H1 (cell line): ENCODE measurements at regions not wholly inside any gene's neighbourhood (a gene's known extent, or its start where the extent isn't known, plus 50 kb on each side); places are given as distances from the start of the nearest gene placed in this dataset.

Experiments
- CTCF ChIA-PET: fragments of 300-600 bp; sonication (Branson Sonifier 250); formaldehyde crosslinking; loops from one replicate; lab custom pipeline; 2021; ENCODE audit not compliant: partially characterized antibody; lab: Charles Lee
- POLR2A ChIA-PET: fragments of 300-600 bp; sonication (Branson Sonifier 250); formaldehyde crosslinking; loops from one replicate; lab custom pipeline; 2021; ENCODE audit warnings: inconsistent platforms; ENCODE audit not compliant: partially characterized antibody; lab: Charles Lee
- DNase-seq, 2 experiments: peaks; one replicate each; pipeline versions ENCODE4 v3.0.0 to v3.0.0-alpha.2; 2010 to 2022; ENCODE audit warnings: low spot score in 2 of 2, low read depth in 1 of 2, mixed read lengths in 1 of 2
- FAIRE-seq: peaks from 2 replicates; lab custom pipeline; 2011; peaks lifted over from hg19 to GRCh38; lab: Jason Lieb, UNC
- H2AFZ ChIP-seq: 2 replicates; pipeline ENCODE4 v1.8.1; 2012; ENCODE audit warnings: low read length, inconsistent platforms
- H2AK5ac ChIP-seq: 2 replicates; pipeline ENCODE4 v1.6.1; 2013; ENCODE audit warnings: low read depth, low read length
- H2BK120ac ChIP-seq: replicated peaks from 2 replicates; pipeline ENCODE3; 2013; ENCODE audit warnings: low read depth, low read length, inconsistent platforms
- H2BK12ac ChIP-seq: 2 replicates; pipeline ENCODE4 v1.6.1; 2013; ENCODE audit warnings: low read depth, low read length
- H2BK15ac ChIP-seq: 2 replicates; pipeline ENCODE4 v1.6.1; 2013; ENCODE audit warnings: low read length
- H2BK20ac ChIP-seq: 2 replicates; pipeline ENCODE4 v1.6.1; 2013; ENCODE audit warnings: low read length
- H2BK5ac ChIP-seq: 2 replicates; pipeline ENCODE4 v1.6.1; 2013; ENCODE audit warnings: low read depth, low read length
- H3K14ac ChIP-seq: 2 replicates; pipeline ENCODE4 v1.6.1; 2013; ENCODE audit warnings: inconsistent platforms; ENCODE audit not compliant: insufficient read length
- H3K18ac ChIP-seq: 2 replicates; pipeline ENCODE4 v1.6.1; 2013; ENCODE audit warnings: low read length; ENCODE audit errors: extremely low read depth
- H3K23ac ChIP-seq: 2 replicates; pipeline ENCODE4 v1.6.1; 2013; ENCODE audit warnings: inconsistent platforms; ENCODE audit not compliant: insufficient read length
- H3K23me2 ChIP-seq: 2 replicates; pipeline ENCODE4 v1.6.1; 2013; ENCODE audit warnings: low read depth, low read length
- H3K27ac ChIP-seq: 2 replicates; pipeline ENCODE4 v1.6.1; 2011; ENCODE audit warnings: low read depth, low read length, inconsistent platforms
- H3K27me3 ChIP-seq, 4 experiments: replicated peaks in 1 of 4; 1 replicate in 1 of 4; 2 replicates in 3 of 4; pipeline versions ENCODE4 v1.6.1 to v1.8.1; 2011 to 2013; ENCODE audit warnings: low read length in 3 of 4, mild to moderate bottlenecking in 3 of 4, inconsistent platforms in 2 of 4, mixed read lengths in 2 of 4, moderate library complexity in 1 of 4; ENCODE audit not compliant: control insufficient read depth in 3 of 4, insufficient read depth in 3 of 4; ENCODE audit errors: extremely low read depth in 1 of 4
- H3K36me3 ChIP-seq, 4 experiments: 2 replicates each; pipeline versions ENCODE4 v1.6.1 to v1.8.1; 2011 to 2013; ENCODE audit warnings: mild to moderate bottlenecking in 4 of 4, low read length in 3 of 4, moderate library complexity in 2 of 4, control low read depth in 1 of 4, inconsistent platforms in 1 of 4; ENCODE audit not compliant: insufficient read depth in 4 of 4, control insufficient read depth in 2 of 4
- H3K4ac ChIP-seq: replicated peaks from 2 replicates; pipeline ENCODE3; 2013; ENCODE audit warnings: low read length, low read depth, mixed read lengths, inconsistent platforms; ENCODE audit not compliant: insufficient read length
- H3K4me1 ChIP-seq, 4 experiments: replicated peaks in 1 of 4; 1 replicate in 1 of 4; 2 replicates in 3 of 4; pipeline versions ENCODE4 v1.6.1 to v1.8.1; 2011 to 2013; ENCODE audit warnings: low read length in 3 of 4, inconsistent platforms in 2 of 4, mixed read lengths in 1 of 4; ENCODE audit not compliant: insufficient read depth in 4 of 4, control insufficient read depth in 3 of 4
- H3K4me2 ChIP-seq, 2 experiments: 2 replicates each; pipeline versions ENCODE4 v1.6.1 to v1.8.1; 2011 to 2013; ENCODE audit warnings: low read depth in 2 of 2, low read length in 2 of 2, control low read depth in 1 of 2, inconsistent platforms in 1 of 2, mild to moderate bottlenecking in 1 of 2; ENCODE audit not compliant: insufficient read depth in 1 of 2
- H3K4me3 ChIP-seq, 4 experiments: fragments of 200-600, 300-600 bp in 1 of 4; sonication (generic), shearing (Covaris generic), sonication (Bioruptor Twin) in 1 of 4; 2 replicates each; pipeline versions ENCODE4 v1.5.1 to v1.8.1; 2011 to 2016; ENCODE audit warnings: low read length in 4 of 4, low read depth in 3 of 4, control low read depth in 2 of 4, inconsistent platforms in 2 of 4, mild to moderate bottlenecking in 2 of 4, mixed read lengths in 1 of 4, moderate library complexity in 1 of 4; ENCODE audit not compliant: insufficient read depth in 2 of 4; ENCODE audit errors: extremely low read depth in 1 of 4
- H3K56ac ChIP-seq: replicated peaks from 2 replicates; pipeline ENCODE3; 2013; ENCODE audit warnings: low read depth, mild to moderate bottlenecking, mixed read lengths, low read length, inconsistent platforms; ENCODE audit not compliant: insufficient read length
- H3K79me1 ChIP-seq: 2 replicates; pipeline ENCODE4 v1.6.1; 2013; ENCODE audit warnings: low read depth, low read length, control low read depth
- H3K79me2 ChIP-seq, 2 experiments: 2 replicates each; pipeline versions ENCODE4 v1.6.1 to v1.8.1; 2012 to 2013; ENCODE audit warnings: low read length in 2 of 2, mild to moderate bottlenecking in 2 of 2, inconsistent platforms in 1 of 2; ENCODE audit not compliant: insufficient read depth in 2 of 2, control insufficient read depth in 1 of 2
- H3K9ac ChIP-seq, 4 experiments: replicated peaks in 1 of 4; 1 replicate in 1 of 4; 2 replicates in 3 of 4; pipeline versions ENCODE4 v1.6.1 to v1.8.1; 2011 to 2013; ENCODE audit warnings: low read depth in 3 of 4, low read length in 3 of 4, control low read depth in 2 of 4, mild to moderate bottlenecking in 2 of 4, moderate library complexity in 2 of 4, inconsistent platforms in 1 of 4; ENCODE audit errors: extremely low read depth in 1 of 4
- H3K9me3 ChIP-seq, 2 experiments: 2 replicates each; pipeline versions ENCODE4 v1.6.1 to v1.8.1; 2012 to 2013; ENCODE audit warnings: mild to moderate bottlenecking in 2 of 2, moderate library complexity in 2 of 2, control low read depth in 1 of 2, inconsistent platforms in 1 of 2, low read depth in 1 of 2, low read length in 1 of 2, mixed read lengths in 1 of 2; ENCODE audit not compliant: insufficient read depth in 2 of 2
- H4K20me1 ChIP-seq, 2 experiments: replicated peaks in 1 of 2; 2 replicates each; pipeline versions ENCODE3 to v1.8.1; 2011 to 2013; ENCODE audit warnings: inconsistent platforms in 2 of 2, low read length in 2 of 2, mild to moderate bottlenecking in 1 of 2; ENCODE audit not compliant: insufficient read depth in 2 of 2, control insufficient read depth in 1 of 2
- H4K5ac ChIP-seq: 2 replicates; pipeline ENCODE4 v1.6.1; 2013; ENCODE audit warnings: low read length, low read depth, mixed read lengths, inconsistent platforms; ENCODE audit not compliant: insufficient read length
- H4K8ac ChIP-seq: 2 replicates; pipeline ENCODE4 v1.8.0; 2013; ENCODE audit warnings: mild to moderate bottlenecking, moderate library complexity, low read length, inconsistent platforms; ENCODE audit not compliant: insufficient read depth; ENCODE audit errors: extremely low read depth
- H4K91ac ChIP-seq: replicated peaks from 2 replicates; pipeline ENCODE3; 2013; ENCODE audit warnings: low read length, mixed read lengths, inconsistent platforms; ENCODE audit not compliant: insufficient read length
- ATF2 ChIP-seq: IDR thresholded peaks from 2 replicates; pipeline ENCODE4 v1.6.1; 2012; ENCODE audit warnings: low read length, inconsistent platforms
- BRCA1 ChIP-seq: IDR thresholded peaks from 2 replicates; pipeline ENCODE4 v1.6.1; 2012; ENCODE audit warnings: low read depth, low read length, improper control_type of control experiment
- CBX5 ChIP-seq: fragments of 300-800, 300-1000 bp; sonication (generic); IDR thresholded peaks from 2 replicates; pipeline ENCODE4 v1.7.1; 2016; ENCODE audit warnings: antibody characterized with exemption, low read length, low read depth
- EGR1 ChIP-seq: IDR thresholded peaks from 2 replicates; pipeline ENCODE4 v1.6.1; 2011; ENCODE audit warnings: low read depth, low read length, borderline replicate concordance
- HDAC2 ChIP-seq, 2 experiments: fragments of 300-600 bp in 1 of 2; sonication (generic) in 1 of 2; IDR thresholded peaks; 2 replicates each; pipeline ENCODE4 v1.6.1; 2011 to 2012; ENCODE audit warnings: low read depth in 2 of 2, low read length in 2 of 2, mild to moderate bottlenecking in 2 of 2, moderate library complexity in 2 of 2, borderline replicate concordance in 1 of 2, inconsistent platforms in 1 of 2
- NANOG ChIP-seq: IDR thresholded peaks from 2 replicates; pipeline ENCODE4 v1.6.1; 2011; ENCODE audit warnings: low read length, low read depth, mild to moderate bottlenecking, inconsistent platforms; ENCODE audit not compliant: insufficient read depth, poor library complexity, severe bottlenecking
- POLR2AphosphoS5 ChIP-seq: IDR thresholded peaks from 2 replicates; pipeline ENCODE4 v1.6.1; 2011; ENCODE audit warnings: low read depth, low read length
- RFX5 ChIP-seq: IDR thresholded peaks from 2 replicates; pipeline ENCODE4 v1.6.1; 2011; ENCODE audit warnings: low read depth, low read length, improper control_type of control experiment, borderline replicate concordance
- SIN3A ChIP-seq, 2 experiments: IDR thresholded peaks in 1 of 2; conservative IDR thresholded peaks in 1 of 2; 2 replicates each; pipeline ENCODE4 v1.6.1; 2011 to 2012; ENCODE audit warnings: low read length in 2 of 2, improper control_type of control experiment in 1 of 2, low read depth in 1 of 2, mild to moderate bottlenecking in 1 of 2
- SIX5 ChIP-seq: IDR thresholded peaks from 2 replicates; pipeline ENCODE4 v1.6.1; 2011; ENCODE audit warnings: mild to moderate bottlenecking, low read depth, low read length
- SP1 ChIP-seq: IDR thresholded peaks from 2 replicates; pipeline ENCODE4 v1.6.1; 2011; ENCODE audit warnings: low read depth, low read length
- SUZ12 ChIP-seq: fragments of 200-600 bp; sonication (generic); IDR thresholded peaks from 2 replicates; pipeline ENCODE4 v1.6.1; 2012; ENCODE audit warnings: mild to moderate bottlenecking, inconsistent platforms, low read length, moderate library complexity, mixed read lengths
- WGBS, 2 experiments: shearing (Covaris generic) in 1 of 2; methylation state at CpG; one replicate each; pipeline versions ENCODE4 v1.1.6 to v1.1.7; 2013 to 2015; ENCODE audit warnings: low lambda C conversion rate in 2 of 2, mixed read lengths in 2 of 2, inconsistent platforms in 1 of 2, low coverage in 1 of 2, missing lambda C conversion rate in 1 of 2; ENCODE audit not compliant: insufficient replicate concordance in 2 of 2, insufficient coverage in 1 of 2, insufficient read length in 1 of 2; ENCODE audit errors: extremely low coverage in 1 of 2, missing lambda C conversion rate in 1 of 2; 5-methylcytosine and 5-hydroxymethylcytosine counted together

GRCh38 chrX:45621376-45622041 lies 420.8 kb upstream of the DIPK2B start:
- CTCF ChIA-PET, result interaction anchor here (0.7 to 1.1 kb wide), 3 partner anchors 10 to 11 kb away, joined by 3 to 5 read pairs (median 3); no protein-coding TSS in a partner anchor
- no peak overlapping the region for H3K4me3 ChIP-seq

More at GRCh38 chrX:45621376-45622041, 420.8 kb upstream of the DIPK2B start:
- no peaks in the 10 kb centered on the region for H3K36me3 ChIP-seq
- H3K27me3 ChIP-seq, result no peaks in the 10 kb centered on the region
- no peak overlapping the region for H2BK120ac ChIP-seq
- H3K79me2 ChIP-seq, result no peaks in the 10 kb centered on the region
- H2AK5ac ChIP-seq, result no peak overlapping the region
- no peak overlapping the region for H2BK15ac ChIP-seq
- no peak overlapping the region for H2BK20ac ChIP-seq
- H2BK12ac ChIP-seq, result no peak overlapping the region
- 84% methylated on average over 6 of the region's 7 CpGs; no CpG with 5 or more reads in 1 of the 2 experiments for WGBS, 2 experiments
- H3K23me2 ChIP-seq, result no peaks in the 10 kb centered on the region
- no peaks in the 10 kb centered on the region for H3K4me1 ChIP-seq
- FAIRE-seq, result no peak
- POLR2A ChIA-PET, result no interaction called here
- H3K56ac ChIP-seq, result no peak overlapping the region
- no peak overlapping the region for H3K9ac ChIP-seq
- H3K9me3 ChIP-seq, result no peaks in the 10 kb centered on the region
- H4K5ac ChIP-seq, result no peak overlapping the region
- no peak overlapping the region for H3K4me2 ChIP-seq
- no peaks in the 10 kb centered on the region for H4K20me1 ChIP-seq
- H2AFZ ChIP-seq, result no peak overlapping the region
- TF ChIP-seq NANOG, result no peak
- no peak for TF ChIP-seq HDAC2 (IDR thresholded peaks at IDR 0.05; ENCODE audit: borderline replicate concordance in 1 of 2, low read depth in 2 of 2, low read length in 2 of 2)
- TF ChIP-seq ATF2, result no peak
- no peak for TF ChIP-seq SIN3A (conservative IDR thresholded peaks at IDR 0.05 in 1 of 2, IDR thresholded peaks at IDR 0.05 in 1 of 2; ENCODE audit: low read depth in 1 of 2, low read length in 2 of 2)
- no peak for TF ChIP-seq BRCA1
- TF ChIP-seq RFX5, result no peak
- no peak for TF ChIP-seq SP1
- no peak for TF ChIP-seq SIX5
- no peak for TF ChIP-seq POLR2AphosphoS5
- TF ChIP-seq CBX5, result no peak
- TF ChIP-seq EGR1, result no peak
- TF ChIP-seq SUZ12, result no peak
- H2BK5ac ChIP-seq, result no peak overlapping the region
- H3K14ac ChIP-seq, result no peak overlapping the region
- H3K27ac ChIP-seq, result no peak overlapping the region
- DNase-seq, result no peak
- H4K91ac ChIP-seq, result no peak overlapping the region
- no peak overlapping the region for H3K18ac ChIP-seq
- H3K79me1 ChIP-seq, result no peaks in the 10 kb centered on the region
- no peak overlapping the region for H3K4ac ChIP-seq
- no peak overlapping the region for H3K23ac ChIP-seq
- no peak overlapping the region for H4K8ac ChIP-seq
